ENCODE measurements at regions not wholly inside any gene's neighbourhood (a gene's known extent, or its start where the extent isn't known, plus 50 kb on each side); places are given as distances from the start of the nearest gene placed in this dataset.

- DNase-seq: no peak
Observed at GRCh38 chr4:181289198-181289597, 954.0 kb upstream of the TENM3 start.

DNA sequence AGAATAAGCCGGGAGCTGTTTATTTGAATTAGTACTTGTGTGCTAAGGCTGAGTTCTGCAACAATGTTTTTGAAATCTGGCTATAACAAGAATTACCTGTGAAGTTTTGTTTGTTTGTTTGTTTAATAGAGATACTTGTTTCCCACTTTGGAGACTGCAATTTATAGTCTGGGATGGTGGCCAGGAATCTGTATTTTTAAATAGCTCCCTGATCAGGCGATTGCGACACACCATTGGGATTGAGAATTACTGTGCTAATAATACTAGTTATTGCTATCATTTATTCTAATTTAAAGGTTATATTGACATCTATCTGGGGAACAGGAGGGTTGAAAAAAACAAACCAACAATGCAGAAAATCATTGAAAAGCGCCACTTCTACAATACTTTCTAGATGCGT, 951.6 kb upstream of the TENM3 start:
- DNase-seq: no peak

- DNase-seq: no peak
Observed at GRCh38 chr4:181293014-181293413, 950.2 kb upstream of the TENM3 start.

- no peak for DNase-seq
Observed at GRCh38 chr4:181293541-181293940, 949.7 kb upstream of the TENM3 start.

DNA sequence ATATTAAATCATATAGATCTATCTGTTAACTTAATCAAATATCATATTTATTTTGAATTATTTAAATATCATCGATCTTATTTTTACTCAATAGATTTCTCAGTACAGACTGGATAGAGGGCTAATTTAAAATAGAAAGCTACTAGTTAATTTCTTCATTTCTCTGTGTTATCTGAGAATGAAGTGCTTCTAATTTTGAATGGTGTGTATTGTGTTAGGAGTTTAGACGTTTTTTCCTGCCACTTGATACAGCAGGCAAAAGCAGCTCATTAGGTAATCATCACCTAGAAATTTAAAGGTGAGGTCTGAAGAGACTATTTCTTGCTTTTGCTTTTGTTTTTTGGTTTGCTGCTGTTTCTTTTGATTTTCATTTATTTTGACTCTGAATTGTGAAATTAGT, 948.8 kb upstream of the TENM3 start:
- no peak for DNase-seq

- peak; percentile 80 for DNase-seq
Observed at GRCh38 chr4:181301735-181302710, 941.2 kb upstream of the TENM3 start.

DNA sequence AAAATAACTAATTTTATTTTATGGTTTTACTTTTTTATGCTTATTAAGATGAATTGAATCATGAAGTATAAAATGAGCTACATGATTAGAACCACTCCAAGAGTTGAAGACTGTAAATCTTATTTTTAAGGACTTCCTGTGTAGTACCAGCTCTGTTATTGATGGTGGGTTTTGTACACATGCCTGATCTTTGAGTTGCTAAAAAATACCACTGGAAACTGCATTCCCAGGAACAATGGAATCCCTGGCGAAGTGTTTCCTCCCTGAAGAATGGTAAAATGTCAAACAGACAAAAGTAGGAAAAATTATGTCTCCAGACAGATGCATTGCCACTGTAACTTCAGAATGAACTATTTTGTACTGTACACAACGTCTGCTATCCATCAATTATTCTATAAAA, 935.4 kb upstream of the TENM3 start:
- no peak for DNase-seq

- DNase-seq: no peak
Observed at GRCh38 chr4:181308476-181309312, 934.5 kb upstream of the TENM3 start.

DNA sequence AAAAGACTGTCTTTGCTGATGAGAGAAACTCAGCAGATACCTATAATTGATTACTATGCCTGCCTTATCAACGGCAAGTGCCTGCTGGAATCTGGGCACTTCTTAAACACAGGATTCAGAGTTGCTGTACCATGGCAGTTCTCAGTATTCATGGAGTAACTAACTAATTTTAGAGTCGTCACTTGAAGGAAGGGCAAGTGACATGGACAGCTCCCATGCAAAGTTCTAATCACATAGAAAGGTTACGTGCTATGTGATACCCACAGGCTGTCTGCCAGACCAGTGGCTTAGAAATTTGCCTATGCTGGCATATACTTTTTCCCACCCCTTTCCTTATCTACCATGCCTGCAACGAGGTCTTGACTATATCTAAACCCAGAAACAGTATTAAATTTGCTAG, 931.1 kb upstream of the TENM3 start:
- no peak for DNase-seq

GRCh38 chr4:181319629-181320028, 923.6 kb upstream of the TENM3 start:
- no peak for DNase-seq

- DNase-seq: no peak
Observed at GRCh38 chr4:181323061-181323460, 920.1 kb upstream of the TENM3 start.

GRCh38 chr4:181330654-181331201, 912.5 kb upstream of the TENM3 start:
- DNase-seq: no peak

GRCh38 chr4:181331214-181331613, 912.0 kb upstream of the TENM3 start:
- DNase-seq: no peak

GRCh38 chr4:181345931-181346330, 897.3 kb upstream of the TENM3 start:
- no peak for DNase-seq

GRCh38 chr4:181350615-181351415, 892.4 kb upstream of the TENM3 start:
- DNase-seq: no peak

GRCh38 chr4:181364504-181364903, 878.7 kb upstream of the TENM3 start:
- DNase-seq: no peak

DNA sequence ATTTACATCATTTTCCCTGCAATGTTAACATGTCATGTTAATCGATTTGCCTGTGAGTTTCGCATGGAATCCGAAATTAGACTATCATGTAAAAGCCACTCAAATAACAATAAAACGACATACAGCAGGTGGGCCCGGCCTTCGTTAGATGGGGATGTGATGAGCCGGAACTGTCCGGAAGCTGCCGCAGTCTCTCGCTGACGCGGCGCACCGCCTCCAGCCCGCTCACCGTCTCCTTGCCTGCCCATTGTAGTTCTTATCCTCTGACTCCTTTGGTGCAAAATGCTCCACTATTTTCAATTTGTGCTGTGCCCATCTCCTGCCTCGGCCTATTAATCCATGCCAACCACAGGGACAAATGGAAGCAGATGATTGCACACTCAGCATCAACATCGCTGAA, 877.5 kb upstream of the TENM3 start:
- DNase-seq: no peak

DNA sequence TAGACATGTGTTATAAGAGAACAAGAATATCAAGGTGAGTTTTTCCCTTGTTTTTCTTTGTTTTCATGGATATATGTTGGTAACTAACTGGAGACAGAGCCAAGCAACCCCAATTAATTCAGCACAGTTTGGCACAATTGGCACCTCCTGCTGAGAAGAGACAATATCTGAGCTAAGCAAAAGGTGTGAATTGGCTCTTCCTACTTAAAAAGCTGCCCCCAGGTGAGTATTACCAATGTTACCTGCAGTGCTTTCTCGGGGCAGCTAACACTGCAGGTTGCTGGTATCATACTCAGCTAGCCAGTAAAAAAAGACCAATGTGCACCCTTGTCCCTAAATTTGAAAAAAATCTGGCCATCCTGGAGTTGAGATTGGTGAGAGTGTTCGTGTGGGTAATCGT, 871.2 kb upstream of the TENM3 start:
- no peak for DNase-seq

GRCh38 chr4:181376058-181376457, 867.1 kb upstream of the TENM3 start:
- no peak for DNase-seq

DNA sequence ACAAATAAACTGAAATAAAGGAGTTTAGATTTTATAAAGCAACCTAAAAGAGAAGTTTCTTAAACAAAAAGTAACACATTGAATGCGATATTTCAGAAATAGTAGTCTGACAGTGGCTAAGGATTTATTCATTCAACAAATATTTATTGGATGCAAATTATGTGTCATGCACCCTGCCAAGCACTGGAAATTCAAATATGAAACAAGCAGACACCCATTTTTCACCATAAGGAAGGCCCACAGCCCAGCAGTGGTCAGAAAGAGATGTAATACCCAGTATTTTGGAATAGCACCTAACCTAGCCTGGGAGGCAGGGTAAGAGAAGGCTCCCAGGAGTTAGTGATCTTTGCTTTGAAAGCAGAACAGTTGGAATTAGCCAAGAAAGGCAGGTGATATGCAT, 855.1 kb upstream of the TENM3 start:
- no peak for DNase-seq

DNA sequence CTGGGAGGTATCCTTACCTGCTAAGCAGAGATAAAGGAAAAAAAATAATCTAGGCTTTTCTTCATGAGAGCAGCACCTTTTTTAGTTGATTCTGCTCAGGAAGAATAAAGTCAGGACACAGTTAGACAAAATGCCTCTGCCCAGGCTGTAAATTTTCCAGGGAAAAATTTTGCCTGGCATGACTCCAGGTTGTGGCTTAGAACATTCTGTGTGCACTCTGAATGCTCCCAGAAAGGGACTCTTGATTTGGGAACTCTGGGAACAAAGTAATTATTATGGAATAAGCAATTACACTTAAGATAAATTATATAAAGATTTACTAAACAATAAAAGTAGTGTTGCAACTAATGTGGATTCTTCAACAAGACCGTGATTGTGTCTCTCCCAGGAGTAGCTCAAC, 826.2 kb upstream of the TENM3 start:
- no peak for DNase-seq

- no peak for DNase-seq
Observed at GRCh38 chr4:181418496-181418895, 824.7 kb upstream of the TENM3 start.

GRCh38 chr4:181420950-181421349, 822.3 kb upstream of the TENM3 start:
- DNase-seq: no peak
